ENCODE measurements at regions not wholly inside any gene's neighbourhood (a gene's known extent, or its start where the extent isn't known, plus 50 kb on each side); places are given as distances from the start of the nearest gene placed in this dataset.

- Mint-ChIP-seq H3K27ac (no peak overlapping the region), H3K4me3 (no peak overlapping the region), H3K36me3 (ENCODE audit: low read depth) (peaks cover 3% of the 10 kb centered on the region), H3K9me3 (ENCODE audit: low read depth) (peaks cover 3% of the 10 kb centered on the region), H3K27me3 (peaks cover 24% of the 10 kb centered on the region), H3K4me1 (no peaks in the 10 kb centered on the region)
- DNase-seq (no peak), ATAC-seq (no peak)
- intact Hi-C loops (cut with DNase I, micrococcal nuclease) = no loop called here
- CTCF ChIA-PET = no interaction called here
- POLR2A ChIA-PET = no interaction called here
Observed at GRCh38 chr3:107892955-107893624, 197.7 kb downstream of the CD47 start.

DNA sequence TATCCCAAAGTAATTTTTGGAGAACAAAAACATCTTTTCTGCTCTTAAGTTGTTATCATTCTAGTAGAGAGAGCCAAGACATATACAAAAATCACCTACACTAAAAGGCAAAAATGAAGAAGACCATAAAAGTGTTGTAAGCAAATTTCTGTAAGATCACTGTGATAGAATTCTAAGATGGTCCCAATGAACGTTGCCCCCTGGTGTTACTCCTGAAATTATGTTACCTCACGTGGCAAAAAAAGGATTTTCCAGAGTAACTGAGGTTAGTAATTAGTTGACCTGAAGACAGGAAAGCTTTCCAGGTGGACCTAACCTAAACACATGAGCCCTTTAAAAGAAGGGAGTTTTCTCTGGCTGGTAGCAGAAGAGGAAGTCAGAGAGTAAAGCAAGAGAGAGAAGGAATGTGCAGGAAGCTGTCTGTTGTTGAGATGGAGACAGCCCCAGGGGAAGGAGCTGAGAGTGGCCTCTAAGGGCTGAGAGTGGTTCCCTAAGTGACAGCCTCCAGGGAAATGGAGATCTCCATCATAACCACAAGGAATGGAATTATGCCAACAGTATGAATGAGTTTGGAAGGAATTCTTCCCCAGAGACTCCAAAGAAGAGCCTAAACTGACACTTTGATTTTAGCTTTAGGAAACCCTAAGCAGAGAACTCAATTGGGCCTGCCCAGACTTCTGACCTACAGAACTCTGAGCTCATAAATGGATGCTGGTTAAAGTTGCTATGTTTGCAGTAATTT, 205.9 kb downstream of the CD47 start:
- Mint-ChIP-seq H3K36me3 (ENCODE audit: low read depth) (peaks cover 3% of the 10 kb centered on the region), H3K4me3 (no peak overlapping the region), H3K27ac (no peak overlapping the region), H3K9me3 (ENCODE audit: low read depth) (peaks cover 3% of the 10 kb centered on the region), H3K27me3 (peaks cover 2% of the 10 kb centered on the region), H3K4me1 (no peaks in the 10 kb centered on the region)
- ChIA-PET POLR2A (interaction anchor here (0.7 kb wide), 1 partner anchor 233 kb away, joined by 3 read pairs; no protein-coding TSS in a partner anchor), CTCF (interaction anchor here (1.4 kb wide), 1 partner anchor 12 kb away, joined by 5 read pairs; no protein-coding TSS in a partner anchor)
- DNase-seq = no peak
- no peak for ATAC-seq
- intact Hi-C loops (cut with DNase I, micrococcal nuclease) = no loop called here

DNA sequence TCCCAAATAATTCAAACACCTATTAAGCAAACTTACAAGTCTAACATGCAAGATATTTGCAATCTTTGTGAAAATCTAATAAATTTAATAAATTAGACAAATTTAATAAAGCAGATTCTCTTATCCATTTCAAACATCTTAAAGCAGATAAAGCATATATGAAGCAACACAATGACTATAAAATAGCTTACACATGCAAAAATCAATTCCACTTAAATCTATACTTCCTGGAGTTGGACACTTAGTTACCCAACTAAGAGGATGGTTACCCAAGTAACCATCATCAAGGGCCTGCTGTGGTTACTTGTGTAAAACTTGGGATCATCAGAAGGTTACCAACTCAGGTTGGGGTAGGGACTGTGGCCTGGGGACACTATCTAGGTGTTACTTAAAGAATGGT, 206.8 kb downstream of the CD47 start:
- ATAC-seq (no peak), DNase-seq (no peak)
- ChIA-PET CTCF (interaction anchor here (1.4 kb wide), 1 partner anchor 11 kb away, joined by 5 read pairs; no protein-coding TSS in a partner anchor), POLR2A (no interaction called here)
- H3K36me3 Mint-ChIP-seq (ENCODE audit: low read depth) = peaks cover under 1% of the 10 kb centered on the region
- H3K9me3 Mint-ChIP-seq (ENCODE audit: low read depth) = peaks cover under 1% of the 10 kb centered on the region
- no peak overlapping the region for H3K4me3 Mint-ChIP-seq
- peaks cover under 1% of the 10 kb centered on the region for H3K27me3 Mint-ChIP-seq
- intact Hi-C loops (cut with DNase I, micrococcal nuclease) = no loop called here
- H3K27ac Mint-ChIP-seq = no peak overlapping the region
- H3K4me1 Mint-ChIP-seq = no peaks in the 10 kb centered on the region

- intact Hi-C loops (cut with DNase I, micrococcal nuclease) = no loop called here
- ATAC-seq = no peak
- no peak overlapping the region for H3K4me3 Mint-ChIP-seq
- H3K4me1 Mint-ChIP-seq = no peaks in the 10 kb centered on the region
- POLR2A ChIA-PET = no interaction called here
- no peaks in the 10 kb centered on the region for H3K36me3 Mint-ChIP-seq (ENCODE audit: low read depth)
- H3K9me3 Mint-ChIP-seq (ENCODE audit: low read depth) = no peaks in the 10 kb centered on the region
- DNase-seq = no peak
- no peak overlapping the region for H3K27ac Mint-ChIP-seq
- no peaks in the 10 kb centered on the region for H3K27me3 Mint-ChIP-seq
- CTCF ChIA-PET = interaction anchor here (0.6 kb wide), 1 partner anchor 536 kb away, joined by 3 read pairs; no protein-coding TSS in a partner anchor
Observed at GRCh38 chr3:107882881-107883280, 207.9 kb downstream of the CD47 start.

DNA sequence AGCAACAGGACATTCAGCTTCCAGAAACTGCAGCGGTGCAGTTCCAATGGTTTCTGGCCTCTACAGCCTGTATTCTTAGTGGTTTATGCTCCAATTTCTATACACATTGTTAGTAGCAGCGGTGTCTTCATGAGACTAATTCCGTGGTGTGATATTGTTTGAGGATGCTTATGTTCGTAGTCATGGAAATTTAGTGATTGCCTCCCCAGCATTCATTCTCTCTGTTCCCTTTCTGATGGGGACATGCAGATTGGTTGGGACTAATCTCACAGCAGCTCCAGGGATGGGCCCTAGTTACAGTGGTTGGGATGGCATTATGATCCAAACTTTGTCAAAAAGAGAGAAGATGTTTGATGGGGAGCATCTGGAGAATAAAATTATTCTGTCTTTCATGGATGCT, 208.6 kb downstream of the CD47 start:
- DNase-seq (no peak), ATAC-seq (no peak)
- no peak overlapping the region for H3K4me3 Mint-ChIP-seq
- POLR2A ChIA-PET = no interaction called here
- no peaks in the 10 kb centered on the region for H3K4me1 Mint-ChIP-seq
- H3K36me3 Mint-ChIP-seq (ENCODE audit: low read depth) = no peaks in the 10 kb centered on the region
- intact Hi-C loops (cut with DNase I, micrococcal nuclease) = no loop called here
- H3K27me3 Mint-ChIP-seq = no peaks in the 10 kb centered on the region
- CTCF ChIA-PET = no interaction called here
- no peaks in the 10 kb centered on the region for H3K9me3 Mint-ChIP-seq (ENCODE audit: low read depth)
- H3K27ac Mint-ChIP-seq = no peak overlapping the region

GRCh38 chr3:107881509-107881908, 209.3 kb downstream of the CD47 start:
- intact Hi-C loops (cut with DNase I, micrococcal nuclease) = no loop called here
- DNase-seq (no peak), ATAC-seq (no peak)
- H3K36me3 Mint-ChIP-seq (ENCODE audit: low read depth) = no peaks in the 10 kb centered on the region
- no peak overlapping the region for H3K4me3 Mint-ChIP-seq
- H3K9me3 Mint-ChIP-seq (ENCODE audit: low read depth) = no peaks in the 10 kb centered on the region
- no peak overlapping the region for H3K27ac Mint-ChIP-seq
- no peaks in the 10 kb centered on the region for H3K4me1 Mint-ChIP-seq
- ChIA-PET POLR2A (no interaction called here), CTCF (no interaction called here)
- no peaks in the 10 kb centered on the region for H3K27me3 Mint-ChIP-seq

- ChIA-PET POLR2A (interaction anchor here (0.6 kb wide), 1 partner anchor 304 kb away, joined by 3 read pairs; no protein-coding TSS in a partner anchor), CTCF (interaction anchor here (1.8 kb wide), 1 partner anchor 22 kb away, joined by 4 read pairs; no protein-coding TSS in a partner anchor)
- H3K4me1 Mint-ChIP-seq = no peaks in the 10 kb centered on the region
Observed at GRCh38 chr3:107880702-107881101, 210.1 kb downstream of the CD47 start.

GRCh38 chr3:107877936-107878335, 212.9 kb downstream of the CD47 start:
- ChIA-PET POLR2A (no interaction called here), CTCF (interaction anchor here (1.5 kb wide), 1 partner anchor 21 kb away, joined by 3 read pairs; no protein-coding TSS in a partner anchor)
- DNase-seq (no peak), ATAC-seq (no peak)
- no peaks in the 10 kb centered on the region for H3K27me3 Mint-ChIP-seq
- no peak overlapping the region for H3K4me3 Mint-ChIP-seq
- no peak overlapping the region for H3K27ac Mint-ChIP-seq
- no peaks in the 10 kb centered on the region for H3K36me3 Mint-ChIP-seq (ENCODE audit: low read depth)
- no peaks in the 10 kb centered on the region for H3K4me1 Mint-ChIP-seq
- intact Hi-C loops (cut with DNase I, micrococcal nuclease) = no loop called here
- no peaks in the 10 kb centered on the region for H3K9me3 Mint-ChIP-seq (ENCODE audit: low read depth)

More at GRCh38 chr3:107880702-107881101, 210.1 kb downstream of the CD47 start:
- ATAC-seq (peak; percentile 47), DNase-seq (no peak)
- H3K36me3 Mint-ChIP-seq (ENCODE audit: low read depth) = no peaks in the 10 kb centered on the region
- intact Hi-C loops (cut with DNase I, micrococcal nuclease) = no loop called here
- no peak overlapping the region for H3K4me3 Mint-ChIP-seq
- H3K9me3 Mint-ChIP-seq (ENCODE audit: low read depth) = no peaks in the 10 kb centered on the region
- no peak overlapping the region for H3K27ac Mint-ChIP-seq
- no peaks in the 10 kb centered on the region for H3K27me3 Mint-ChIP-seq

- POLR2A ChIA-PET = no interaction called here
- no peak overlapping the region for H3K4me3 Mint-ChIP-seq
Observed at GRCh38 chr3:107870943-107871638, 219.7 kb downstream of the CD47 start.

GRCh38 chr3:107870096-107870495, 220.7 kb downstream of the CD47 start:
- no peak for ATAC-seq
- no peak overlapping the region for H3K4me3 Mint-ChIP-seq
- H3K36me3 Mint-ChIP-seq (ENCODE audit: low read depth) = peaks cover 1% of the 10 kb centered on the region
- no peak for DNase-seq
- H3K27ac Mint-ChIP-seq = no peak overlapping the region
- H3K27me3 Mint-ChIP-seq = no peaks in the 10 kb centered on the region
- intact Hi-C loops (cut with DNase I, micrococcal nuclease) = no loop called here
- ChIA-PET POLR2A (no interaction called here), CTCF (no interaction called here)
- peaks cover 1% of the 10 kb centered on the region for H3K9me3 Mint-ChIP-seq (ENCODE audit: low read depth)
- H3K4me1 Mint-ChIP-seq = peaks cover 13% of the 10 kb centered on the region

More at GRCh38 chr3:107870943-107871638, 219.7 kb downstream of the CD47 start:
- Mint-ChIP-seq H3K27me3 (no peaks in the 10 kb centered on the region), H3K36me3 (ENCODE audit: low read depth) (peaks cover 1% of the 10 kb centered on the region), H3K27ac (peak overlapping the region; percentile 48), H3K9me3 (ENCODE audit: low read depth) (peaks cover 1% of the 10 kb centered on the region), H3K4me1 (peaks cover 13% of the 10 kb centered on the region)
- ATAC-seq (peak; percentile 86), DNase-seq (no peak)
- CTCF ChIA-PET = interaction anchor here (0.9 kb wide), 1 partner anchor 26 kb away, joined by 4 read pairs; no protein-coding TSS in a partner anchor
- intact Hi-C loops (cut with DNase I, micrococcal nuclease) = no loop called here

GRCh38 chr3:107868449-107868848, 222.4 kb downstream of the CD47 start:
- no peak for DNase-seq
- Mint-ChIP-seq H3K4me1 (peaks cover 13% of the 10 kb centered on the region), H3K27me3 (no peaks in the 10 kb centered on the region), H3K9me3 (ENCODE audit: low read depth) (peaks cover 1% of the 10 kb centered on the region), H3K27ac (no peak overlapping the region), H3K4me3 (no peak overlapping the region), H3K36me3 (ENCODE audit: low read depth) (peaks cover 1% of the 10 kb centered on the region)
- intact Hi-C loops (cut with DNase I, micrococcal nuclease) = no loop called here
- ATAC-seq = no peak
- POLR2A ChIA-PET = no interaction called here
- CTCF ChIA-PET = interaction anchor here (0.6 to 1.2 kb wide), 2 partner anchors 288 to 458 kb away, joined by 3 read pairs; no protein-coding TSS in a partner anchor

Measured in activated CD4-positive, alpha-beta T cell treated with anti-CD3 and anti-CD28 coated beads for 36 hours (primary cell).